HL-60 (cell line): ENCODE measurements at regions not wholly inside any gene's neighbourhood (a gene's known extent, or its start where the extent isn't known, plus 50 kb on each side); places are given as distances from the start of the nearest gene placed in this dataset.

Experiments
- POLR2AphosphoS5 ChIP-seq: IDR thresholded peaks from 2 replicates; pipeline ENCODE4 v1.6.1; 2012; ENCODE audit warnings: low read depth
- SPI1 ChIP-seq: IDR thresholded peaks from 2 replicates; pipeline ENCODE4 v1.6.1; 2012; ENCODE audit warnings: low read depth, mild to moderate bottlenecking, borderline replicate concordance
- TF ChIP-seq, protein P1 (sequence below): IDR thresholded peaks from one replicate; pipeline ENCODE4 v1.5.1; 2011; ENCODE audit warnings: low read length, control low read depth, inconsistent platforms; ENCODE audit not compliant: insufficient read depth
- TF ChIP-seq, protein P2 (sequence below): IDR thresholded peaks from 2 replicates; pipeline ENCODE4 v1.6.1; 2012; ENCODE audit warnings: low read depth; ENCODE audit not compliant: insufficient replicate concordance

DNA sequence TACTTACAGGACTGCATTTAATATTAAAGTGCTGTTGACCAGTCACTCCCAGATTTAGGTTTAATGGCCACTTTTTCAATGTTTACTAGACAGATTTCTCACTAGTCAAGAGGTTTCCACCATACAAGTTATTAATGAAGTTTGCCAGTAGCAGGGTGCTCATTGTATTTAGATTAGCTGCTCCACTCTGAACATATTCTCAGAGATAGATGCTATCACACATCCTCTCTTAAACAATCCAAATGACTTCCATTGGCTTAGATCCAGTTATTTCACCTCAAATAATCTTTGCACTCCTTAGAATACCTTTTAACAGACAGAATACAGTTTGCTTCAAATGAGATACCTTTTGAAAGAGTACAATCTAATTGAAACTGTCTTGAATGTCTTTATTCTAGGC lies 276.1 kb downstream of the HDGFL1 start:
- TF ChIP-seq POLR2AphosphoS5 (no peak), SPI1 (no peak)
- TF ChIP-seq, protein P1, sequence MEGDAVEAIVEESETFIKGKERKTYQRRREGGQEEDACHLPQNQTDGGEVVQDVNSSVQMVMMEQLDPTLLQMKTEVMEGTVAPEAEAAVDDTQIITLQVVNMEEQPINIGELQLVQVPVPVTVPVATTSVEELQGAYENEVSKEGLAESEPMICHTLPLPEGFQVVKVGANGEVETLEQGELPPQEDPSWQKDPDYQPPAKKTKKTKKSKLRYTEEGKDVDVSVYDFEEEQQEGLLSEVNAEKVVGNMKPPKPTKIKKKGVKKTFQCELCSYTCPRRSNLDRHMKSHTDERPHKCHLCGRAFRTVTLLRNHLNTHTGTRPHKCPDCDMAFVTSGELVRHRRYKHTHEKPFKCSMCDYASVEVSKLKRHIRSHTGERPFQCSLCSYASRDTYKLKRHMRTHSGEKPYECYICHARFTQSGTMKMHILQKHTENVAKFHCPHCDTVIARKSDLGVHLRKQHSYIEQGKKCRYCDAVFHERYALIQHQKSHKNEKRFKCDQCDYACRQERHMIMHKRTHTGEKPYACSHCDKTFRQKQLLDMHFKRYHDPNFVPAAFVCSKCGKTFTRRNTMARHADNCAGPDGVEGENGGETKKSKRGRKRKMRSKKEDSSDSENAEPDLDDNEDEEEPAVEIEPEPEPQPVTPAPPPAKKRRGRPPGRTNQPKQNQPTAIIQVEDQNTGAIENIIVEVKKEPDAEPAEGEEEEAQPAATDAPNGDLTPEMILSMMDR: no peak
- TF ChIP-seq, protein P2, sequence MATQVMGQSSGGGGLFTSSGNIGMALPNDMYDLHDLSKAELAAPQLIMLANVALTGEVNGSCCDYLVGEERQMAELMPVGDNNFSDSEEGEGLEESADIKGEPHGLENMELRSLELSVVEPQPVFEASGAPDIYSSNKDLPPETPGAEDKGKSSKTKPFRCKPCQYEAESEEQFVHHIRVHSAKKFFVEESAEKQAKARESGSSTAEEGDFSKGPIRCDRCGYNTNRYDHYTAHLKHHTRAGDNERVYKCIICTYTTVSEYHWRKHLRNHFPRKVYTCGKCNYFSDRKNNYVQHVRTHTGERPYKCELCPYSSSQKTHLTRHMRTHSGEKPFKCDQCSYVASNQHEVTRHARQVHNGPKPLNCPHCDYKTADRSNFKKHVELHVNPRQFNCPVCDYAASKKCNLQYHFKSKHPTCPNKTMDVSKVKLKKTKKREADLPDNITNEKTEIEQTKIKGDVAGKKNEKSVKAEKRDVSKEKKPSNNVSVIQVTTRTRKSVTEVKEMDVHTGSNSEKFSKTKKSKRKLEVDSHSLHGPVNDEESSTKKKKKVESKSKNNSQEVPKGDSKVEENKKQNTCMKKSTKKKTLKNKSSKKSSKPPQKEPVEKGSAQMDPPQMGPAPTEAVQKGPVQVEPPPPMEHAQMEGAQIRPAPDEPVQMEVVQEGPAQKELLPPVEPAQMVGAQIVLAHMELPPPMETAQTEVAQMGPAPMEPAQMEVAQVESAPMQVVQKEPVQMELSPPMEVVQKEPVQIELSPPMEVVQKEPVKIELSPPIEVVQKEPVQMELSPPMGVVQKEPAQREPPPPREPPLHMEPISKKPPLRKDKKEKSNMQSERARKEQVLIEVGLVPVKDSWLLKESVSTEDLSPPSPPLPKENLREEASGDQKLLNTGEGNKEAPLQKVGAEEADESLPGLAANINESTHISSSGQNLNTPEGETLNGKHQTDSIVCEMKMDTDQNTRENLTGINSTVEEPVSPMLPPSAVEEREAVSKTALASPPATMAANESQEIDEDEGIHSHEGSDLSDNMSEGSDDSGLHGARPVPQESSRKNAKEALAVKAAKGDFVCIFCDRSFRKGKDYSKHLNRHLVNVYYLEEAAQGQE: no peak
